HUES48 (cell line): ENCODE measurements at regions not wholly inside any gene's neighbourhood (a gene's known extent, or its start where the extent isn't known, plus 50 kb on each side); places are given as distances from the start of the nearest gene placed in this dataset.
"Not testable (repeated sequence)": the region's sequence is repeated elsewhere in the genome, so short reads cannot be mapped to it uniquely, and the experiment has no call there.

Experiments
- H3K27ac ChIP-seq: one replicate; pipeline ENCODE4 v1.7.0; 2013; ENCODE audit warnings: low read depth, low read length, inconsistent platforms
- H3K27me3 ChIP-seq: 2 replicates; pipeline ENCODE4 v1.6.1; 2013; ENCODE audit warnings: mild to moderate bottlenecking, low read length; ENCODE audit not compliant: control insufficient read depth, insufficient read depth
- H3K36me3 ChIP-seq: 2 replicates; pipeline ENCODE4 v1.6.1; 2013; ENCODE audit warnings: low read length; ENCODE audit not compliant: control insufficient read depth, insufficient read depth
- H3K4me1 ChIP-seq: 2 replicates; pipeline ENCODE4 v1.6.1; 2013; ENCODE audit warnings: mild to moderate bottlenecking, low read length; ENCODE audit not compliant: control insufficient read depth, insufficient read depth
- H3K4me3 ChIP-seq: 2 replicates; pipeline ENCODE4 v1.5.1; 2013; ENCODE audit warnings: mild to moderate bottlenecking, low read depth, low read length
- H3K9ac ChIP-seq: 2 replicates; pipeline ENCODE4 v1.6.1; 2013; ENCODE audit warnings: mild to moderate bottlenecking, low read depth, low read length, moderate library complexity
- H3K9me3 ChIP-seq: 2 replicates; pipeline ENCODE4 v1.6.1; 2013; ENCODE audit warnings: low read length; ENCODE audit not compliant: control insufficient read depth, insufficient read depth

DNA sequence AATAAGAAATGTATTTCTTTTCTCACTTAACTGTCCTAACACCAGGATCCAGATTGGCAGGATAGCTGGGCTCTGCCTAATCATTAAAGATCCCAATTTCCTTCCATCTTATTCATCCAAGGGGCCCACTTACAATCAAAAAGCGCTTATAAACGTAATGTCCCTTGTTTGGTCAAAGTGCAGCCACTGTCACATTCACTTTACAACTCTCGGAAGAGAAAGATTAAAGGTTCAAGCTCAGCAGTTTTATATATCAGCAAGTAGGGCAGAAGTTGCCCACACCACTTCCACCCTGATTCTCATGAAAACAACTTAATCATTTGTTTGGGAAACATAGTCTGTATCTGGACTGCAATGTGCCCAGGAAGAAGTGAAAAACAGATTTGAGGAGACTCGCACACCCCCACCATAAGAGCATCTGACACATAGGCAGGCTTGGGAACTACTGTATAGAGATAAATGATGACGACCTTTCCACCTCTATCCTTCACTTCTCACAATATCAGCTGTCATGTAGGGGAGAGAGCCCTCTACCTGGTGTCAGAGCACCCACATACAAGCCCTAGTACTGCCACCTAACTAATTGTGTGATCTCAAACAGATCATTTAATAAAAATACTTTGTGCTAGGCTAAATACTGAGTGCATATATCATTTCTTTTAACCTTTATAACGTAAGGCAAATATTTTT is 80.8 kb downstream of the CAPZA3 start:
- no peaks in the 10 kb centered on the region for H3K9me3 ChIP-seq
- no peak overlapping the region for H3K4me3 ChIP-seq
- no peaks in the 10 kb centered on the region for H3K27me3 ChIP-seq
- H3K36me3 ChIP-seq = no peaks in the 10 kb centered on the region
- H3K4me1 ChIP-seq = no peaks in the 10 kb centered on the region
- H3K9ac ChIP-seq = no peak overlapping the region
- H3K27ac ChIP-seq = no peak overlapping the region

DNA sequence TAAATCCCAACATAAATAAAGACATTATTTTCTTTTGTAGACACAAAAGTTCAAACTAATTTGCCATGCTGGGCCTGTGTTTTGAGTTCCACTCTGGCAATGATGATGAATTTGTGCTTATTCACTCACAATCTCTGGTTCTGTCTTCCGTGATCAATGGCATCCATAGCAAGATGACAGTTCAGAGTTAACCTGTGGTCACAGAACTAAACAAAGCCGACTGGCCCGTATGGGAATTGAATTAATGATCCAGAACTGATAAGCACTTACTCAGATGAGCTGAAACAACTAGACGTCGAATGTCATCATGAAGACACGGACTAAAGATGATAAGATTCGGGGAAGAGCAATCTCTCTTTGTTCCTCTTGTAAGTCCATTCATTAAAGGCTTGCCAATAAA is 81.6 kb downstream of the CAPZA3 start:
- no peaks in the 10 kb centered on the region for H3K27me3 ChIP-seq
- no peak overlapping the region for H3K9ac ChIP-seq
- no peak overlapping the region for H3K4me3 ChIP-seq
- no peak overlapping the region for H3K27ac ChIP-seq
- H3K4me1 ChIP-seq = no peaks in the 10 kb centered on the region
- no peaks in the 10 kb centered on the region for H3K9me3 ChIP-seq
- no peaks in the 10 kb centered on the region for H3K36me3 ChIP-seq

DNA sequence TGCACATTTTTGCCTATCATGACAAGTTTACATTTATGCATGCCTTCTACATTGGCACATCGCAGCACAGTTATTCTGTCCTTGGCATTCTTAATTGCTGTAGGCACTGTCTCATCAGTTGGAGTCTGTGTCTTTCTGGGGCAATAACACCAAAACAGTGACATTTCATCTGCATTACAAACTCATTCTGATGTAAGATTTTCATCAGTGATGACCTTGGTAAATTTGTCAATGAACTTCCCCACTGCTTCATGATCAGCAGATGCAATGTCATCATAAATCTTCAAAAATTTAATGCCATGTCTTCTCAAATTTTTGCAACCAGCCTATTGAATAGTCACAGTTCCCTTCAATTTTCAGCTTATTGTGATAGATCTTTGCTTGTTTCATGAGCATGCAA is 85.5 kb downstream of the CAPZA3 start:
- Histone ChIP-seq H3K9ac (no peak overlapping the region), H3K27me3 (no peaks in the 10 kb centered on the region), H3K4me3 (no peak overlapping the region), H3K9me3 (no peaks in the 10 kb centered on the region; the same call in 1 of the 2 replicates), H3K36me3 (no peaks in the 10 kb centered on the region), H3K4me1 (no peaks in the 10 kb centered on the region), H3K27ac (no peak overlapping the region)

DNA sequence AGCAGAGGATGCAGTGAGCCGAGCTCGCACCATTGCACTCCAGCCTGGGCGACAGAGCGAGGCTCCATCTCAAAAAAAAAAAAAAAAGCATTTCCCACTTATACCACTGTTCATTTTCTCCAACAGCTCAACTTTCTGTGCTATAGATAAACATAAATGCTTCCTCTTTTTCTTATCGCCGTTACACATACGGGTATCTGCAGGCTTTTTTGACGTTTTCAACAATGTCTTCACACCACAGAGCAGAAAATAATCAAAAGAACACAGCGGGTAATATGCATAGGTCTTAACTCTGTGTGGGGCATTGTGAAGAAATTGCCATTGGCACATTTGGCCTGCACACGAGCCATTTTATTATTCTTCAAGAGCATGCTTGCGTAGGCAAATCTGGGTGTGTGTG is 86.4 kb downstream of the CAPZA3 start:
- Histone ChIP-seq H3K4me3 (no peak overlapping the region), H3K9me3 (peaks cover 7% of the 10 kb centered on the region; the same call in 1 of the 2 replicates), H3K4me1 (no peaks in the 10 kb centered on the region), H3K27me3 (no peaks in the 10 kb centered on the region), H3K9ac (no peak overlapping the region), H3K36me3 (no peaks in the 10 kb centered on the region), H3K27ac (no peak overlapping the region)

DNA sequence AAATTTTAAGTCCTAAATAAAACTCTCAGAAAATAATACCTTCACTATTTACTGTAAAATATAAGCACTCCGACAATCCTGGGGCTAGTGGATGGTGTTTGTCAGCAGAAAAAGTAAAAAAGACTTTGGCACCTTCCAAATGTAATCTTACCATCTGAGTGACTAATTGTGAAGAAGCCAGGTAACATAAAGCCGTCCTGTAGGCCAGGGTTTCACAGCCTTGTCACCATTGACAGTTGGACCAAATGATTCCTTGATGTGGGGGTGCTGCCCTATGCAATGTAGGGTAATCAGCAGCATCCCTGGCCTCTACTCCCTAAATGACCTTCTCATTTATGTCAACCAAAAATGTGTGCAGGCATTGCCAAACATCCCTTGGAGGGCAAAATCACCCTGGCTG is 87.2 kb downstream of the CAPZA3 start:
- Histone ChIP-seq H3K4me1 (no peaks in the 10 kb centered on the region), H3K27me3 (no peaks in the 10 kb centered on the region), H3K9me3 (peaks cover 8% of the 10 kb centered on the region; the same call in 1 of the 2 replicates), H3K9ac (no peak overlapping the region), H3K4me3 (no peak overlapping the region), H3K36me3 (no peaks in the 10 kb centered on the region), H3K27ac (no peak overlapping the region)

DNA sequence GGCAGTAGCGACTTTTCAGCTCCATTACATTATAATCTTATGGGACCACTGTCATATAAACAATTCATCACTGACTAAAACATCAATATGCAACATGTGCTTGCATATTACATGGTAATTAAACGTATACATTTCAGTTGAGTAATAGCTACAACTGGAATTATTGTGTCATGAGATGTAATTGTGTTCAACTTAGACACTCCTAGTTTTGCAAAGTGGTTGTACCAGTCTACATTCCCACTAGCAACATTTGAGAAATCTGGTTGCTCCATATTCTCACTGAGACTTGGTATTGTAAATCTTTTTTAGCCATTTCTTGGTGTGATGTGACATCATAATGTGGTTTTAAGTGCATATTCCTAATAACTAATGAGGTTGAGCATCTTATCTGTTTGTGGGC is 90.0 kb downstream of the CAPZA3 start:
- H3K9ac ChIP-seq = no peak overlapping the region
- H3K36me3 ChIP-seq = no peaks in the 10 kb centered on the region
- H3K9me3 ChIP-seq = peaks cover 8% of the 10 kb centered on the region; the same call in 1 of the 2 replicates
- H3K27me3 ChIP-seq = no peaks in the 10 kb centered on the region
- no peak overlapping the region for H3K27ac ChIP-seq
- H3K4me3 ChIP-seq = no peak overlapping the region
- H3K4me1 ChIP-seq = 0 out of 2 replicates have a peak, but pooled peaks cover 4% of the 10 kb centered on the region

DNA sequence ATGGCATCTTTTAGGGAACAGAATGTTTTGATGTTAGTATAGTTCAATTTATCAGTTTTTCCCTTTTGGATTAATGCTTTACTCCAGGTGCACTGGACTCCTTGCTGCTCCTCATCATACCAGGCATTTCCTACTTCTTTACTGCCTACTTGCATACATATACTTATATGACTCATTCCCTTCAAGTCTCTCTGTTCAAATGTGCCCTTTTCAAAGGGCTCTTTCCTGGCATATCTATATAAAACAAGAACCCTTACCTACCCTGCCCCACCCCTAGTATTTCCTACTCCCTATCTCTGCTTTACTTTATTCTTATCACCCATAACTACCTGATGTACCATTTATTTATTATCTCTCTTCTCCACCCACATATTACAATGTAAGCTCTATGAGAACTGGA is 90.6 kb downstream of the CAPZA3 start:
- H3K9ac ChIP-seq = no peak overlapping the region
- no peak overlapping the region for H3K4me3 ChIP-seq
- H3K36me3 ChIP-seq = no peaks in the 10 kb centered on the region
- H3K4me1 ChIP-seq = 0 out of 2 replicates have a peak, but pooled peaks cover 4% of the 10 kb centered on the region
- peaks cover 8% of the 10 kb centered on the region; the same call in 1 of the 2 replicates for H3K9me3 ChIP-seq
- H3K27ac ChIP-seq = no peak overlapping the region
- H3K27me3 ChIP-seq = no peaks in the 10 kb centered on the region

DNA sequence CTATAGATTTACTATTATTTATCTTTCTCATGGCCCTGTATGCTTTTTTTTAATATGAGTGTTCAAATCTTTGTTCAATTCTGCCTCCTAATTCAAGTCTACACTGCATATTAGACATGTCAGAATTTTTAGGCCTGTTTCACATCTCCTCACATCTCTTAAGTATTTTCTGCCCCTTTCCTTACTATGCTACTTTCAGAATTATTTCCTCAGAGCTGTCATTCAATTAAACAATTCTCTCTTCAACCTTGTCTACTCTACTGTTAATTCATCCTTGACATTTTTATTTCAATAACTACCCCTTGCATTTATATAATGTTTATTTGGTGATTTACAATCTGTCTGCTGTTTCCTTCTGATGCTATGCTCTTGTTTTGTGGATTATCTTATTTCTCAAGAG is 91.1 kb downstream of the CAPZA3 start:
- H3K27me3 ChIP-seq = no peaks in the 10 kb centered on the region
- no peak overlapping the region for H3K9ac ChIP-seq
- no peak overlapping the region for H3K4me3 ChIP-seq
- H3K9me3 ChIP-seq = peaks cover 8% of the 10 kb centered on the region; the same call in 1 of the 2 replicates
- no peak overlapping the region for H3K27ac ChIP-seq
- 0 out of 2 replicates have a peak, but pooled peaks cover 4% of the 10 kb centered on the region for H3K4me1 ChIP-seq
- no peaks in the 10 kb centered on the region for H3K36me3 ChIP-seq

DNA sequence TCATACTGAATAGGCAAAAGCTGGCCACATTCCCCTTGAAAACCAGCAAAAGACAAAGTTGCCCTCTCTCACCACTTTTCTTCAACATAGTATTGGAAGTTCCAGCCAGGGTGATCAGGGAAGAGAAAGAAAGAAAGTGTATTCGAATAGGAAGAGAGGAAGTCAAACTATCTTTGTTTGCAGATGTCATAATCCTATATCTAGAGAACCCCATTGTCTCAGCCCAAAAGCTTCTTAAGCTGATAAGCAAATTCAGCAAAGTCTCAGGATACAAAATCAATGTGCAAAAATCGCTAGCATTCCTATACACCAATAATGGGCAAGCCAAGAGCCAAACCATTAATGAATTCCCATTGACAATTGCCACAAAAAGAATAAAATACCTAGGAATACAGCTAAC is 95.0 kb downstream of the CAPZA3 start:
- H3K4me3 ChIP-seq, H3K9ac ChIP-seq, H3K4me1 ChIP-seq: not testable (repeated sequence)

DNA sequence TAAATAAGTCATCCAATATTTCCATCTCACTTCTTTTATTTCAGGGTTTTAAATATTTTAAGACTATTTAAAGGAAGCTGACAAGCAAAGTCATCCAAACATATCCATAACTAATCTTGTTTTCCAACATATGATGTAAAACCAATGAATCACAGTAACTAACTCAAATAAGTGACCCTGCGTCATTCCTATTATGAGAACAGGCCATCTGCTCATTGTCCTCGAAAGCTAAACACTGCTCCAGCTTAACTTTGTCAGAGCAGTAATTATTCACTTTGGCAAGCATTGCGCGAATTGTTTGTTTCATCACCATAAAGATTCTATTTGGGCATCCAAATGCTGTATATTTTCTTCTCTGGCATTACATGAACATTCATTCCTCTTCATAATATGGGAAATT is 99.1 kb downstream of the CAPZA3 start:
- no peak overlapping the region for H3K27ac ChIP-seq
- H3K27me3 ChIP-seq = no peaks in the 10 kb centered on the region
- no peak overlapping the region for H3K4me3 ChIP-seq
- H3K4me1 ChIP-seq = no peaks in the 10 kb centered on the region
- H3K36me3 ChIP-seq = no peaks in the 10 kb centered on the region
- H3K9ac ChIP-seq = no peak overlapping the region
- H3K9me3 ChIP-seq = no peaks in the 10 kb centered on the region

More for the DNA sequence above, 95.0 kb downstream of the CAPZA3 start:
- H3K36me3 ChIP-seq, H3K27me3 ChIP-seq, H3K27ac ChIP-seq, H3K9me3 ChIP-seq: not testable (repeated sequence)

DNA sequence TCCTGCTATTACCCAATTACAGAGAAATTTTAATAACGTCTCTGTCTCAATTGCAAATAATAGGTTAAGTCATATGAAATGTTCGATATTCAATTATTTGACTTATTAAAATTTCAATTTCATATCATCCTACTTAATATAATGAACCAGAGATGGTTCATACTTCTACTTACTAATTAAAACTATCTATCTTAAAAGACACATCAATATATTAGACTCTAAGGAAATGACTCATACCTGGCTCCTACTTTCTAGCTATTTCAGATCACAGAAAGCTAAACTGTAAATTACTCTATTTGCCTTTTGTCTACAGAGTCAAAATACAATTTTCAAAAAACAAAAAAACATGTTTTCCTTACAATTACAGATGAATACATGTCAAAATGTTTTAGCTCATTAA is 99.6 kb downstream of the CAPZA3 start:
- Histone ChIP-seq H3K27me3 (no peaks in the 10 kb centered on the region), H3K9me3 (no peaks in the 10 kb centered on the region), H3K9ac (no peak overlapping the region), H3K36me3 (no peaks in the 10 kb centered on the region), H3K4me1 (no peaks in the 10 kb centered on the region), H3K4me3 (no peak overlapping the region), H3K27ac (no peak overlapping the region)
